Activated CD4-positive, alpha-beta T cell treated with anti-CD3 and anti-CD28 coated beads, Interleukin-2, amount 10 ng/mL, durations not matched to agents 24 days and 14 days (primary cell): ENCODE measurements at regions not wholly inside any gene's neighbourhood (a gene's known extent, or its start where the extent isn't known, plus 50 kb on each side); places are given as distances from the start of the nearest gene placed in this dataset.

ENCODE experiments used
- DNase-seq: peaks from one replicate; pipeline ENCODE4 v3.0.0; 2022
- H3K27ac Mint-ChIP-seq: one replicate; pipeline ENCODE4 v1.8.0; 2022; ENCODE audit warnings: mild to moderate bottlenecking, mixed read lengths
- H3K27me3 Mint-ChIP-seq: one replicate; pipeline ENCODE4 v1.8.0; 2022; ENCODE audit warnings: mixed read lengths
- H3K36me3 Mint-ChIP-seq: one replicate; pipeline ENCODE4 v1.8.0; 2022; ENCODE audit warnings: low read depth, mild to moderate bottlenecking, mixed read lengths
- H3K4me1 Mint-ChIP-seq: one replicate; pipeline ENCODE4 v1.8.0; 2021; ENCODE audit warnings: mixed read lengths
- H3K4me3 Mint-ChIP-seq: one replicate; pipeline ENCODE4 v1.8.0; 2022; ENCODE audit warnings: mild to moderate bottlenecking, moderate library complexity, mixed read lengths
- H3K9me3 Mint-ChIP-seq: one replicate; pipeline ENCODE4 v1.8.0; 2021; ENCODE audit warnings: mixed read lengths
- intact Hi-C: fragments of 100-400 bp; cut with micrococcal nuclease; formaldehyde crosslinking; loops from one replicate; pipeline ENCODE4 v1.15.1; 2023

DNA sequence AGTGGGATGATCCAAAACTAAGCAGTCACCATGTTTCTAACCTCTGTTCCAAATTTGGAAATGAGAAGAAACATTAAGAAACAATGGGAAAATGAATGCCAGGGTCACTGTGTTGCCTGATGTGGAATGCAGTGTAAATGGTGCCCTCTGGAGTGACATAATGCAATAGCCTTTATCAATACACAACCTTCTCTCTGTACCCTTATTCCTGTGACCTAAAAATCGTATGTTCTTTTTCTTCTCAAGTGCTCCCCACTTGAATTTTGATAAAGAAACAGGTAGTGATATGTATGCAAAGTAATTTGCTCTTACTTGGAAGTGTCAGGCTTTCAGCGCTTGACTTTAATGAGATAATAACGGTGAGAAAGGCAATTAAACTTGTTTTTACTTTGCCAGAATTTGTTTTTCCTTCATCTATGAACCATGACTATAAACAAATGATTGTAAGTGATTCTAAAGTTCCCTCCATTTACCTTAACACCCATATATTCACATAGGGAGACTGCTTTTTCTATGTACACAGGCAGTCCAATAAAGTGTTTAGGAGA is 145.8 kb upstream of the THRB start:
- no peak overlapping the region for H3K27ac Mint-ChIP-seq
- no peaks in the 10 kb centered on the region for H3K9me3 Mint-ChIP-seq
- H3K4me3 Mint-ChIP-seq: no peak overlapping the region
- intact Hi-C loops: no loop called here
- H3K4me1 Mint-ChIP-seq: no peaks in the 10 kb centered on the region
- no peaks in the 10 kb centered on the region for H3K36me3 Mint-ChIP-seq
- H3K27me3 Mint-ChIP-seq: no peaks in the 10 kb centered on the region
- no peak for DNase-seq

DNA sequence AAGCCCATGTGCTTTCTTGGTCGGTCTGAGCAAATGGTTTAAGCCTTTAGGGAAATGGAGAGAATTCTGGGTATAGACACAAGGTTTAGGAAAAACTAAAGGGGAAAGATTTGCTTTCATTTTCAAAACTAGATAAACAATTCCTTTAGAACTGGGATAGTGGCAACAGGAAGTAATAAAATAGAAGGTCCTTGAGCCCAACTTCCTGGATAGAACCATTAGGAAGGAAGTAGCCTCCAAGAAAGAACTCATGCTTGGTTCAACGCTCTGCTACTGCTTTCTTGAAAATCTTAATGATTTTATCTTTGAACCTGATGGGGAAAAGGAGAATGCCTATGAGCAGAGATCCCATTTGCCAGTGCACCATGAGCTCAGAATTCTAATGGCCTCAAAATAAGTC is 147.0 kb upstream of the THRB start:
- DNase-seq: no peak
- Mint-ChIP-seq H3K4me3 (no peak overlapping the region), H3K36me3 (no peaks in the 10 kb centered on the region), H3K27me3 (no peaks in the 10 kb centered on the region), H3K4me1 (no peaks in the 10 kb centered on the region), H3K9me3 (no peaks in the 10 kb centered on the region), H3K27ac (no peak overlapping the region)
- intact Hi-C loops: no loop called here

DNA sequence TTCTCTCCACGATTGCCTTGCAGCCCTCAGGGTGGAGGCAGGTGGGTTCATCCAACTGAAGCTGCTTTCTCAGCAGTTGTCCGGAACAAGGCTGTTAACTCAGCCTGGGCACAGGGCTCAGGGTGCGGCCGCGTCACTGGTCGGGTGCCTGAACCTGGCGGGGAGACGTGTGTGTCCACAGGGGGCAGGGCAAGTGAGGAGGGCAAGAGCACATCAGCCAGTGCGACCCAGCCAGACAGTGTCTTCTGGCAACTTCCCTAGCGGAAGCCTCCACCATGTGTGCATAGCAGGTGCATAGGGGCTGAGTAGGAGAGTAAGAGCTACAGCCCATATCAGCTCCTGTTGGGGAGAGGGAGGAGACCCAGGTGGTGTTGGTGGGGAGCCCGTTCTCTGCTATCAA is 150.4 kb upstream of the THRB start:
- no peak for DNase-seq
- Mint-ChIP-seq H3K36me3 (no peaks in the 10 kb centered on the region), H3K9me3 (no peaks in the 10 kb centered on the region), H3K4me3 (no peak overlapping the region), H3K4me1 (no peaks in the 10 kb centered on the region), H3K27me3 (no peaks in the 10 kb centered on the region), H3K27ac (no peak overlapping the region)
- intact Hi-C loops: no loop called here

GRCh38 chr3:24646790-24647189 is 152.1 kb upstream of the THRB start:
- Mint-ChIP-seq H3K36me3 (no peaks in the 10 kb centered on the region), H3K27ac (no peak overlapping the region), H3K27me3 (no peaks in the 10 kb centered on the region), H3K4me1 (no peaks in the 10 kb centered on the region), H3K9me3 (no peaks in the 10 kb centered on the region), H3K4me3 (no peak overlapping the region)
- intact Hi-C loops: no loop called here
- DNase-seq: no peak

DNA sequence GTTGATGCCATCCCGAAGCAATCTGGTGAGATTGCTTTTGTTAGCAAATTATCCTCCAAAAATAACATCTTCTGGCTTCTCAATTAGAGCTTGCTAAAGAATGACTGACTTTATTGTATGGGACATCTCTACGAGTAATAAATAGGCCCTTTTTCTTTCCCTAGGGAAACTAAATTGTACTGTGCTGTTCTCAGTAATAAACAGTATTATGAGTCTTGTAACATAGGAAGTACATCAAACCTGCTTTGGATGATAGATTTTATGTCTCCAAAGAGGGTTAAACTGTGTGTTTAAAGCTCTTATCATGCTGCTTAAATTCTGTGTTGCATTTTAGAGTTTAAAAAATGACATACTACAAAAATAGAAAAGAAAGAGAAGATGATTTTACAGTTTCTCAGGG is 153.4 kb upstream of the THRB start:
- H3K4me1 Mint-ChIP-seq: no peaks in the 10 kb centered on the region
- no peak overlapping the region for H3K4me3 Mint-ChIP-seq
- DNase-seq: no peak
- H3K27ac Mint-ChIP-seq: no peak overlapping the region
- H3K9me3 Mint-ChIP-seq: no peaks in the 10 kb centered on the region
- no peaks in the 10 kb centered on the region for H3K27me3 Mint-ChIP-seq
- H3K36me3 Mint-ChIP-seq: no peaks in the 10 kb centered on the region
- intact Hi-C loops: no loop called here

DNA sequence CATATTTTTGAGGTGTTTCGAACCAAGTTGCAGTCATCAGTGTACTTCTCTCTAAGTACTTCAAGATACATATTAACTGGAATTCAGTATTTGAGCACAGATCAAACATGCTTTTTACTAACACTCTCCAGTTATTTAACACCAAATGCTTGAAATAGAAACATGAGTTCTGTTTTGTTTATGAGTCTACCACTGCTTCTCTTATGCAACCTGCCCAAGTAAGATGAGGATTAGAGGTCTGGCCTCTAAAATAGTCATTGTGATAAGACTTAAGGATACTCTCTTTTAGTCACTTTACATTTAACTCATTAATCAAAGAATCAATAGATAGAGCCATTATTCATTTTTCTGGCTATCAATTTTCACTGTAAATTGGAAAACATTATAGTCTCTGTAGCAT is 156.2 kb upstream of the THRB start:
- no peak for DNase-seq
- Mint-ChIP-seq H3K4me3 (no peak overlapping the region), H3K9me3 (no peaks in the 10 kb centered on the region), H3K36me3 (no peaks in the 10 kb centered on the region), H3K4me1 (no peaks in the 10 kb centered on the region), H3K27me3 (no peaks in the 10 kb centered on the region), H3K27ac (no peak overlapping the region)
- intact Hi-C loops: no loop called here

DNA sequence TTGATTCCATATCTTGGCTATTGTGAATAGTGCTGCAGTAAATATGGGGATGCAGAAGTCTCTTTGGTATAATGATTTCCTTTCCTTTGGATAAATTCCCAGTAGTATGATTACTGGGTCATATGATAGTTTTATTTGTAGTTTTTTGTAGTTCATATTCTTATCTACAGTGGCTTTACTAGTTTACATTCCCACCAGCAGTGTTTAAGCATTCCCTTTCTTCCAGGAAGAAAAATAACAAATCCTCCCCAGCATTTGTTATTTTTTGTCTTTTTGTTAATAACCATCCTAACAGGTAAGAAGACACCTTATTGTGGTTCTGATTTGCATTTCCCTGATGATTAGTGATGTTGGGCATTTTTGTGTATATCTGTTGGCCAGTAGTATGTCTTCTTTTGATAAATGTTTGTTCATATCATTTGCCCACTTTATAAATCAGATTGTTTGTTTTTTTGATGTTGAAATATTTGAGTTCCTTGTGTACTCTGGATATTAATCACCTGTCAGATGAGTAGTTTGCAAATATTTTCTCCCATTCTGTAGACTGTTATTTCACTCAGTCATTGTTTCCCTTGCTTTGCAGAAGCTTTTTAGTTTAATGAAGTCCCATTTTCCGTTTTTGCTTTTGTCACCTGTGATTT is 163.3 kb upstream of the THRB start:
- no peaks in the 10 kb centered on the region for H3K36me3 Mint-ChIP-seq
- no peaks in the 10 kb centered on the region for H3K4me1 Mint-ChIP-seq
- DNase-seq: no peak
- peaks cover 2% of the 10 kb centered on the region for H3K27me3 Mint-ChIP-seq
- H3K4me3 Mint-ChIP-seq: no peak overlapping the region
- intact Hi-C loops: no loop called here
- H3K27ac Mint-ChIP-seq: no peak overlapping the region
- H3K9me3 Mint-ChIP-seq: no peaks in the 10 kb centered on the region

DNA sequence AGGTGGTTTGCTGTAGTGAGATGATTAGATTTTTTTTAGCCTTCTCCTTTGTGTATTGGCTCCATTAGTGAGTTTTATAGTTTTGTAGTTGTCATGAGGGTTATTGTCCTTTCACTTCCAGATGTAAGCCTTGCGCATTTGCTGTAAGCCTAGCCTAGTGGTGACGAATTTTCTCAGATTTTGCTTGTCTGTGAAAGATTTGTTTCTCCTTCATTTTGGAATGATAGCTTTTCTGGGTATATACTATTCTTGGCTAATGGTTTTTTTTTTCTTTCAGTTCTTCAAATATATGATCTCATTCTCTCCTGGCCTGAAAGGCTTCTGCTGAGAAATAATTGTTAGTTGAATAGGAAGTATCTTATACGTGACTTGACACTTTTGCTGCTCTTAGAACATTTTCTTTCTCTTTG is 166.5 kb upstream of the THRB start:
- intact Hi-C loops: no loop called here
- Mint-ChIP-seq H3K4me3 (no peak overlapping the region), H3K27me3 (peaks cover 2% of the 10 kb centered on the region), H3K4me1 (no peaks in the 10 kb centered on the region), H3K9me3 (no peaks in the 10 kb centered on the region), H3K27ac (no peak overlapping the region), H3K36me3 (no peaks in the 10 kb centered on the region)
- no peak for DNase-seq

DNA sequence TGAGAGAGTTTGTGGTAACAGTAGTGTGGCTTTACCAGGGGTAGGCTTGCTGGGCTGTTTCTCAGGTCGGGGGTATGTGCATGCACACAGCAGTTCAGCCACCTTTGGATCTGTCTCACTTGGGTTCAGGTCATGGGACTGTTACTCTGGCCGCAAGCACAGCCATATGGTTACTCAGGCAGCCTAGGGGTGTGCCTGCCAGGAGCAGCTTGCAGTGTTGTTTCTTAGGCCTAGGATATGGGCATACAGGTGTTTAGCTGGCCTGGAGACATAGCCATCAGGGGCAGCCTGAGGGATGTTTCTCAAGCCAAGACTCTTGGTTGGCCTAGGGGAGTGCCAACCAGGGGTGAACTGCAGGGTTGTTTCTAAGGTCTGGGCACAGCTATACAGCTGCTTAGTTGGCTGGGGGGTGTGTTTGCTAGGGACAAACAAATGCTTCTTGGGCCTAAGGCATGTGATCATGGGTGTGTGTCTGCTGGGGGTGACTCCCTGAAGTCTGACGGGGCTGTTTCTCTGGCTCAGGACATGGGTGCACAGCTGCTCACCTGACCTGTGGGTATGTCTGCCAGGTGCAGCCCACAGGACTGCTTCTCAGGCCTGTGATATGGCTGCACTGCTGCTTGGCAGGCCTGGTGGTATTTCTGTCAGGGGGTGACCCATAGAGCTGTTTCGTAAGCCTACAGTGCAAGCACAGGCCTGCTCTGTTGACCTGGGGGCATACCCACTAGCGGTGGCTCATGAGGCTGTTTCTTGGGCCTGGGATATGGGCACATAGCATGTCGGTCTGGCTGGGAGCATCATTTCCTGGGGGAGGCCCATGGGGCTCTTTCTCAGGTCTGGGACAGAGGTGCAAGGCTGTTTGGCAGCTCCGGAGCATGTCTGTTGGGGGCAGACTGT is 168.0 kb upstream of the THRB start:
- Mint-ChIP-seq H3K4me1 (no peaks in the 10 kb centered on the region), H3K27ac (no peak overlapping the region), H3K27me3 (peaks cover 2% of the 10 kb centered on the region), H3K4me3 (no peak overlapping the region), H3K36me3 (no peaks in the 10 kb centered on the region), H3K9me3 (no peaks in the 10 kb centered on the region)
- DNase-seq: no peak
- intact Hi-C loops: no loop called here

GRCh38 chr3:24663406-24663805 is 168.8 kb upstream of the THRB start:
- H3K4me3 Mint-ChIP-seq: no peak overlapping the region
- no peak overlapping the region for H3K27ac Mint-ChIP-seq
- H3K4me1 Mint-ChIP-seq: no peaks in the 10 kb centered on the region
- no peaks in the 10 kb centered on the region for H3K36me3 Mint-ChIP-seq
- DNase-seq: no peak
- intact Hi-C loops: no loop called here
- H3K9me3 Mint-ChIP-seq: no peaks in the 10 kb centered on the region
- peaks cover 2% of the 10 kb centered on the region for H3K27me3 Mint-ChIP-seq

- Mint-ChIP-seq H3K4me3 (no peak overlapping the region), H3K27me3 (peaks cover 4% of the 10 kb centered on the region), H3K4me1 (no peaks in the 10 kb centered on the region), H3K9me3 (no peaks in the 10 kb centered on the region), H3K27ac (no peak overlapping the region), H3K36me3 (no peaks in the 10 kb centered on the region)
- no peak for DNase-seq
- intact Hi-C loops: no loop called here
Measured at GRCh38 chr3:24668039-24668438, 173.4 kb upstream of the THRB start.

DNA sequence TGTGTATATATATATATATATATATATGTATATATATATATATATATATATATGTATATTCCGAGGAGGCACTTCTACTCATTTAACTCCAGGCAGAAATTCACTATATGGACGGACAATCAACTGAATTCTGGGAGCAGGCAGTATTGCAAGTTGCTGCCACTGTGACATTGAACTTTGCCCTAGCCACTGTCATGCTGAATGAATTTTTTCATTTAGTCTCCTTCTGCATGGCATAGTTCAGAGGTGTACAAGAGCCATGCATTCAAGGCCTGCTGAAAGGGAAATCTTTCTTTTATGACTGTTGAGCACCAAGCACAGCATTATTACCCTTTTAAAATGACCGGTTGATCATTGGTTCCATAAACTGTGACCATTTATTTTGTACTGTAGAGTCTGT is 176.2 kb upstream of the THRB start:
- H3K27ac Mint-ChIP-seq: no peak overlapping the region
- peaks cover 14% of the 10 kb centered on the region for H3K27me3 Mint-ChIP-seq
- H3K9me3 Mint-ChIP-seq: no peaks in the 10 kb centered on the region
- intact Hi-C loops: no loop called here
- no peak for DNase-seq
- H3K4me3 Mint-ChIP-seq: no peak overlapping the region
- H3K4me1 Mint-ChIP-seq: no peaks in the 10 kb centered on the region
- H3K36me3 Mint-ChIP-seq: no peaks in the 10 kb centered on the region

DNA sequence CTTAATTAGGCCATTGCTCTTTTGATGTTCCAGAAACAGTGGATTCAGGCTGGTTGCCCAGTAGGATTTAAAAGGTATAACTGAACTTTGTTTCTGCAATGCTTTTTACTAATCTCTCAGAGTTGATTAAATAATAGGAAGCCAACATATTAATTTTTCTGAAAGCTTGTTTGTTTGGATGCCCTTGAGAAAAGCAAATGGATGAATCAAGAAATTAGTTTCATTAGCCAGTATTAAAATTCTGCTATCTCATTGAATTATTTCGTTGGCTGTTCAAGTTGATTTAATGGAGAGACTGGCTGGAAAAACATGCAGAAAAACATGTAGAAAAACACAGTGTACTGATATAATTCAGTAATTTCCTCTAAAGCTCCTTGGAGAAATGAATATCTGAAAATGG is 178.9 kb upstream of the THRB start:
- H3K36me3 Mint-ChIP-seq: no peaks in the 10 kb centered on the region
- no peak overlapping the region for H3K4me3 Mint-ChIP-seq
- intact Hi-C loops: no loop called here
- no peak overlapping the region for H3K27ac Mint-ChIP-seq
- peaks cover 8% of the 10 kb centered on the region for H3K4me1 Mint-ChIP-seq
- DNase-seq: no peak
- peaks cover 25% of the 10 kb centered on the region for H3K27me3 Mint-ChIP-seq
- H3K9me3 Mint-ChIP-seq: no peaks in the 10 kb centered on the region

GRCh38 chr3:24674261-24674660 is 179.6 kb upstream of the THRB start:
- Mint-ChIP-seq H3K4me1 (peaks cover 13% of the 10 kb centered on the region), H3K27ac (no peak overlapping the region), H3K36me3 (no peaks in the 10 kb centered on the region), H3K27me3 (peaks cover 30% of the 10 kb centered on the region), H3K4me3 (no peak overlapping the region), H3K9me3 (no peaks in the 10 kb centered on the region)
- DNase-seq: no peak
- intact Hi-C loops: no loop called here
